Epidermal melanocyte (primary cell): ENCODE measurements at regions not wholly inside any gene's neighbourhood (a gene's known extent, or its start where the extent isn't known, plus 50 kb on each side); places are given as distances from the start of the nearest gene placed in this dataset.

ENCODE experiments used
- DNase-seq: peaks from one replicate; pipeline ENCODE4 v3.0.0; 2011; ENCODE audit warnings: low spot score; ENCODE audit not compliant: insufficient read length

DNA sequence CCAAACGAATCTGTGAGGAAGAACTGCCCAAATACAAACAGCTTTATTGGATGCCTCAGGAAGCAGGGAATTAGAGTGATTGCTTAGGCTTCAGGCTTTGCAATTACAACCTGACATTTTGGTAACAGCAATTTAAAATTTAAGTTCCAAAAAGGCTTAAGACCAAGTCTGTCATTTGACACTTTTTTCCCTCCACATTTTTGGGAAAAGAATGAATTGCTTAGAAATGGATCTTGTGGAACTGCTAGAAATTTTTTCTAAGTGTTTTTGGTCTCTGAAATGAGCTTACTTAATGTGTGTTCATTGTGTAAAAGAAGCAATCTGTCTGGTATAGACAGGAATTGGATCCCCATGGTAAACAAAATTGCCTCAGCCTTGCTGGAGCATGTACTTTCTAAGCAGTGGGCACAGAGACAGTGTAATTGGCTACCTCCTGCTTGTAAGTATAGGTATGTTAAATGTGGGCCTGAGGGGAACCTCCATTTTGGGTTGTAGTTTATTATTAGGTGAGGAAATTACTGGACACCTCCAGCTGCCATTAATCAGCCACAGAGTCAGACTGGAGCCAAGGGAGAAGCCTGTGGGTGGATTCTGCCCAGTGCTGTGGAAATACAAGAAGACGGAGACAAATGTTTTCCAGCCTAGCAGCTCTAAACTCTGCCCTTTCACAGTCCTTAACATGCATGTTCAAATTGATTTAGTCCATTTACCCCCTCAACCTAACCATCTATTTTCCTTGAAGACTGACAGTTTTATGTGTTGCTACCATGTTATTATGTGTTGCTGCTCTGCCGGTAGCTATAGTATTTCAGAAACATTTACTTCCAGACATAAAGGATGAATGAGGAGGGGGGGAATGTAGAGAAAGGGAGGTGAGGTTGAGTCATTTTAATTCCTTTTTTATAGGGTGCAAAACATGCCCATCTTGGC is 473.0 kb downstream of the SPRY1 start:
- no peak for DNase-seq

DNA sequence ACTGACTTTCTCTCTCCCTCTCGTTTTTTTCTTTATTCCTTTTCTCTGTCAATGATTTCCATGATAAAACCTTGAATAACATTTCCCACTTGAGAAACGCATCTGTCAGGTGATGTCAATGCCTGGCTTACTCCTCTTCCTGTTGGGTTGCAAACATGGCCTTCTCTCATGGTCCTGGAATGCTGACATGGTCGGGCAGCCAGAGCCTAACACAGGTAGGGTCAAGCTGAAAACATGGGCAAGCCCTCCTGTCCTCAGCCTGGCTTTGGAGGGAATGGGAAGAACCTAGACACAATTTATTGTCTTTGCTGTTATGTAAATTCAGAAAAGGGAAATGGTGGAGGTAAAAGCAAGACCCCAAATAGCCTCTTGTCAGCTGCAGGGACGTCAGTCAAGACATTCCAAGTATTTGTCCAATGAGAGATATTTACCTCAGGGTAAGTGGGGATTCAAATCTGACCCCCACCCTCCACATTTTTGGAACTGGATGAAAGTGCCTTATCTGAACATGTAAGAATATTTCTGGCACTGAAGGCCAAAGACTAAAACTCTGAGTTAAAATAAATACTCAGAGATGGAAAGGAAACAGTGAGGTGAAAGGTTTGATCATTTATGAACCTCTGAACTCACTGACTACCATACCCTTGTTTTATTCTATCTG is 473.8 kb downstream of the SPRY1 start:
- no peak for DNase-seq

DNA sequence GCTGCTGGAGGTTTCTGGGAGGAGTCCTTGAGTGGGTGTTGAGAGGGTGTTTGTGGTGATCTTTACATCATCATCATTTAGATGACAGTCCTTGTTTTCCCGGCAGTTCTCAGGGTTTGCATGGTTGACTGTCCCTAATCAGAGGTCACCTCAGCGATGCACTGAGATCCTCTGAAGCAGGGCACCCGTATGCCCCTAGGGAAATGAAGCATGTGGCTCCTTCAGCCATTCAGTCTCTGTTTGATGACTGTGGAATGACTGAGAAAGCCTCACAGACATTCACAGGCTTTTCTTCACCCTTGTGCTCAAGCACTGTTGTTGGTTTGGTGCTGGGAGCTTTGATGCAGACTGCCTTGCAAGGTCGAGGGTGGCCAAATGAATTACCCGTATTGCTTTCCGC is 474.7 kb downstream of the SPRY1 start:
- DNase-seq: no peak

DNA sequence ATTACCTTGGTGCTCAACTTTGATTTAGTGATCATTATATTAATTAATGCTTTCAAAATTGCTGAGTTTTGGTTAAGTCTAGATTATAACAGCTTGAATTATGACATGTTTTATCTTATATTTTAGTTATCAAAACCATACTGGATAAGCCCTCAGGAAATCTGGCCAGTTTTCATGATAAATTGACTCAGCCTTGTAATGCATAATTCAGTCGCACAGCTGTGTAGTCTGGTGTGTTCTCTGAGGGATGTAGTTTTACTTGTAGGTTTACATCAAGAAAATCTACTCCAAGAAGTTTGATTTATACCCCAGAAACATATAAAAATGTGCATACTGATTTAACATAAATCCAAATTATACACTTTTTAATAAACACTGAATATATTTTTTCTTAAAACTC is 477.5 kb downstream of the SPRY1 start:
- DNase-seq: no peak

DNA sequence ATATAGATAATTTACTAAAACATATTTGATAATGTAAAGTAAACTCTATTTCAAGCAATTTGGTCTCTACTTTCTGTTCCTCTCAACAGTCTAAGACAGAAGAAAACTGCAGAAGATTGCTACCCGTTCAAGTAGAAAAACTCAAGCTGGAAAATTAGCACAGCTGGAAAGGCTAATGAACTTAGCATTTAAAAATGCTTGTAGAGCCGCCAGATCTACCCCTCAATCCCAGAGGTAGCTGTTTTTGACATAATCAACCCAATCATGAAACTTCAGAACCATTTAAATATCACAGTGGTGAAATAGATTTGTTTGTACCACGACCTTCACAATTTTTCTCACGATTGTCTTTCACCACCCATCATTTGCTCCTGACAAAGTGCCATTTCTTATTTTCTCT is 479.5 kb downstream of the SPRY1 start:
- no peak for DNase-seq

DNA sequence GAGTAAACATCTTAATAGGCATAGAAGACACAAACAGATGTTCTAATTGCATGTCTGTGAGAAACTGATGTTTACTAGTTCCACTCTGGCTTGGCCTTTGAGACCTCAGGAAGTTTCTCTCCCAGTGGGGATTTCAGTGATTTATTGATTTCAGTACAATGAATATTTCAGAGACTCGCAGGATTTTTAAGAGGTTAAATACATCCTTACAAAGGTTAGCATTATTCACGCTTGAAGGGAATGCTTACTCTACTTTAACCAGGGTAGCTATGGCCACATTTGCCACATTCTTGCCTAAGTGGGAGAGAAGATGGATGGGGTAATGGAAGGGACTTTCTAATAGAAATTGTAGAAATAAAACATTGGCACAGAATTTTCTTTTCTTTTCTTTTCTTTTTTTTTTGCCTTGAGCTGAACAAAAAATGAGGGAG is 480.1 kb downstream of the SPRY1 start:
- DNase-seq: no peak

DNA sequence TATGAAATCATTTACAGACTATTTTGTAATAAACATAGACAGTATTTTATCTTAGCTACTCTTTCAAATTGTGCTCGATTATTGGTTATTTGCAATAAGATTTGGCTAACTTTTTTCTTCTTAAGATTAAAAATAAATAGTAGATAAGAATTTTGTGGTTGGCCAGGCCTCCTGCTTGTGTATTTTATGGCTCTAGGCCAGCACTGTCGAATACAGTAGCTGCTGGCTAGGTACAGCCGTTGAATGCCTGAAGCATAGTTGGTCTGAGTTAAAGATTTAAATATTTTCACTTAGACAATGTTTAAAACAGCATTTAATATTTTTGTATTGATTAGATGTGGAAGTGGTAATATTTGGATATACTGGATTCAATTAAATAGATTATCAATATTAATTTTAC is 481.0 kb downstream of the SPRY1 start:
- DNase-seq: no peak

DNA sequence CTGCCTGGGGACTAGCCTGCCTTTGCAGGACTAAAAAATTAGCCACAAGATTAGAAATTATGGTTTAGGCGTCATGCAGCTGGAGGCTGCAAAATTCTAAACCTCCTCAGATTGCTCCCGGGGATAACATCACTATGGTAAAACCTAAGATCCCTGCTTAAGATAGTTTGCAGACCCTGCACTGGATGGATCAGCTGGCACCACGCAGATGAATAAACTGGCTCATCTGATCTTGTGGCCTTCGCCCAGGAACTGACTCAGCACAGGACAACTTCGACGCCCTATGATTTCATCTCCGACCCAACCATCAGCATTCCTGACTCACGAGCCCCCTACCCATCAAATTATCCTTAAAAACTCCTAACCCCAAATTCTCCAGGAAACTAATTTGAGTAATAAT is 482.4 kb downstream of the SPRY1 start:
- no peak for DNase-seq

DNA sequence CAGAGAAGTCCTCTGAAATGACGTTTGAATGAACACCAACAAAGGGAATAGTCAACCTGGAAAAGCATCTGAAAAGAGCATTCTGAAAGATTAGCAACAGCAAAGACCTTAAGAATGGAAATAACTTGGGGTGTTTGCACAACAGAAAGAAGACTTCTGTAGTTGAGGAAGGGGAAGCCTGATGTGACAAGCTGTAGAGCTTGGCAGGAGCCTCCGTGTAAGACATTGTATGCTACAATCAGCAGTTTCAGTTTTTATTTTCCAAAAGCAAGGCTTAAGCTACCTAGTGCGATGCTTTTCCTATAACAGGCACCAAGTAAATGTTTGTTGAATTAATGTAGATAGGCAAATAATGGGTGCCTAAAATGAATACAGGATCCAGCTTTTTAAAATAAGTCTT is 484.0 kb downstream of the SPRY1 start:
- DNase-seq: no peak

DNA sequence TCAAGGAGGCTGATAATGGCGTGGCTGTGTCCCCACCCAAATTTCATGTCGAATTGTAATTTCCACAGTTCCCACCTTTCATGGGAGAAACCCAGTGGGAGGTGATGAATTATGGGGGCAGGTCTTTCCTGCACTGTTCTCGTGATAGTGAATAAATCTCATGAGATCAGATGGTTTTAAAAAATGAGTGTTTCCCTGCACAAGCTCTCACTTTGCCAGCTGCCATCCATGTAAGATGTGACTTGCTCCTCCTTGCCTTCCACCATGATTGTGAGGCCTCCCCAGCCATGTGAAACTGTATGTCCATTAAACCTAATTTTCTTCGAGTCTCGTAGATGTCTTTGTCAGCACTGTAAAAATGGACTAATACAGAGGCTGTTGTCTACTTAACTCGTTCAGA is 488.3 kb downstream of the SPRY1 start:
- DNase-seq: no peak

DNA sequence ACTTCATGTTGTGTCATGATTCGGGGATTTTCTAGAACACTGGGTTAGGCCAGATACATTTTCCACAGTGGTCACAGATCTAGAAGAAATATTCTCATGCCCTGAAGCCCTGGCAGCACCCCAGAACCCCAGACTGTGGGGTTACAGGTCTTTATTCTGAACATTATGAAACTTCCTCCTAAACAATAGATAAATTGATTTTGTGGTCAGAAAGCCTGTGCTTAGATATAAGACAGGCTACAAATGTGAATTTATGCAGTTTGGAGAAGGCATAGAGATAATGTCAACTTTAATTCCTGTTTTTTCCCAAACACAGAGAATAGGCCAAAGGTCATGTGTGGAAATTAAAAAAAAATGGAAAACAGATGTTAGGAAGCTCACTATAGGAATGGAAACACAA is 492.9 kb downstream of the SPRY1 start:
- DNase-seq: peak; percentile 22

DNA sequence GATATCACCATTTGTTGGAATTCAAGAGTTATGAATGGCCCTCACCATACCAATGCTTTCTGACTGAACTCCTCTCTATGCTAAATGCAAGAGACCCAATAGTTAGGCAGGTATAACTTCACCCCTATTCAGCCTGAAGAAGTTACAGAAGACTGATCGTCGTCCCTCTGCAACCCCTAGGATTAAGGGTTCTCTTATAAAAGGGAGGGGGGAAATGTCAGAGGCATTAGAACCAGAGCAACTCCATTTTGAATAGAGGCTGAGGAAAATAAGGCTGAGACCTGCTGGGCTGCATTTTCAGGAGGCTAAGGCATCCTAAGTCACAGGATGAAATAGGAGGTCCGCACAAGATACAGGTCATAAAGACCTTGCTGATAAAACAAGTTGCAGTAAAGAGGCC is 494.3 kb downstream of the SPRY1 start:
- DNase-seq: no peak

DNA sequence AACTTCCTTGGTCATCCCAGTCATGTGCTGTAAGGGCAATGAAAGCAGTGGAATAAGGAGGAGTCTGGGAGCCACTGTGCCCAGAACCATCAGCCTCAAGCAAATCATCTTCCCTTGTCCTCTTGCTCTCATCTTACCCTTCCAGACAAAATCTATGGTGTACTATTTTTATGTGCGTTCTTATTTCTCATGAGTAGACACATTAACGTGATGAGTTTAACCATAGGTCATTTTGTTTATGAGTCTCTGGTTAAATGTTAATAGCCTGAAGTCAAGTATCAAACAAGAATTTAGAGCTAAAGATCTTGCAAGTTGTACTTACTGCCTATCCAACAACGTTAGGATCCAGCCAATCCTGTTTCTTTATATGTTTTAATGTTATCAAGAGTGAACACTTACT is 495.3 kb downstream of the SPRY1 start:
- DNase-seq: no peak

DNA sequence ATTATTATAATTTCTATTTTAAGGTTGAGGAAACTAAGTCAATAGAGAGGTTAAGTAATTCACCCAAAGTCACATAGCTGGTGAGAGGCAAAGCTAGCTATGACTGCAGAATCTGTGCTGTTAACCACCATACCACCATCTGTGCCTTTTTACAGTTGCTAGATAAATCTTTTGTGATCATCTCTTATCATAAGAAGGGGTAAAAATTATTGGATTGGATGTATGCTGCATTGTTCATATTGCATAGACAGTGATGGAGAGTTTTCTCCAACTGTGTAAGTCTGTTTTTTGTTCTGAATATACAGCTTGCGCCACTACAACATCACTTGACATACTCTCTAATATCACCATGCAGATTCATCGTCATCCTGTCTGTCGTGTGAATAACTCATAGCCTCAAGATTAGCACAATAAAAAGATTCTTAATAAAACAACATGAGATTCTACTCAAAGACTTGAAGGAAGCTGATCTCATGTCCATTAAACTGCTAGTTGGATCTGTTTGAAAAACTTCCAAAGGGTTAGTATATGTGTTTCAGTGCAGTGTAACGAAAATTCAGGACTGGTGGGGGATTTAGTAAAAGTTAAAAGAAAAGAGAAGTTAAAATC is 495.9 kb downstream of the SPRY1 start:
- DNase-seq: no peak

DNA sequence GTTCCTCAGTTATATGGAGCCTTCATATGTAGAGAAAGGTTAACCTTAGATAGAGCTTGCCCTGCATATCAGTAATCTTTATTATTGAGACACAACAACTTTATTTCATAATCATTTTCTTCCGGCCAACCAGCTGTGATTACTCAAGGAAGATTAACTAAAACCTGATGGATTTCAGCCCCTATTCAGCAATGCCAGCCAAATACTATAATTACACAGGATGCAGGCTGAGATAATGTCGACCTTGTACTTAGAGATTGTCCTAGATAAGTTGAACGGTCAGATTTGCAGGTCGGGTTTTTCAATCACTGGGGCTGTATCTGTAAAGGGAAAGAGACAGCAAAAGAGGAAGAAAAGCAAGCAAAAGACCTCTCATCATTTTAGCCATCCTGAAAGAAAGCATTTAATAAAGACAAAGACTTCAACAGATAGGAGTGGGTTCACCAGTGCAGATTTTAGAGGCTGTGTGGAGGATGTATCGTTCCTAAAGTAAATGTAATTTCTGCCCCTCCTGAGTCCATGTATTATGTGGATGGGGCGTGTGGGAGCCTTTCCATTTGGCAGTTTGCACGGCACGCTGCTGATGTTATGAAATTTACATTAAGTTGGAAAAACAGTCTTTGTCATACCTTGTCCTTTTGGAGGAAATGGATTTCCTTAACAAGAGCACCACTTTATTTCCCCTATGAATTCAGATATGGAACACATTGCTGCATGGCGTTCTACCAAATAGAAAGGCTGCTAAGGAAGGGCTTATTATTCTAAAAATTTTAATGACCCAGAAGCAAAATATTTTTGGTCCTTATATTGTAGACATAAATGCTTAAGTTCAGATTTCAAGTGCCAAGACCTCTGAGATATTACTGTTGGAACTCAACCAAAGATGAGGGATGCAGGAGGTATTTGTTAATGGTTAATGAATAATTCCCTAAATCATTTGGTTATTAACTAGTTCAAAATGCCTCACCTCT is 496.7 kb downstream of the SPRY1 start:
- DNase-seq: no peak

DNA sequence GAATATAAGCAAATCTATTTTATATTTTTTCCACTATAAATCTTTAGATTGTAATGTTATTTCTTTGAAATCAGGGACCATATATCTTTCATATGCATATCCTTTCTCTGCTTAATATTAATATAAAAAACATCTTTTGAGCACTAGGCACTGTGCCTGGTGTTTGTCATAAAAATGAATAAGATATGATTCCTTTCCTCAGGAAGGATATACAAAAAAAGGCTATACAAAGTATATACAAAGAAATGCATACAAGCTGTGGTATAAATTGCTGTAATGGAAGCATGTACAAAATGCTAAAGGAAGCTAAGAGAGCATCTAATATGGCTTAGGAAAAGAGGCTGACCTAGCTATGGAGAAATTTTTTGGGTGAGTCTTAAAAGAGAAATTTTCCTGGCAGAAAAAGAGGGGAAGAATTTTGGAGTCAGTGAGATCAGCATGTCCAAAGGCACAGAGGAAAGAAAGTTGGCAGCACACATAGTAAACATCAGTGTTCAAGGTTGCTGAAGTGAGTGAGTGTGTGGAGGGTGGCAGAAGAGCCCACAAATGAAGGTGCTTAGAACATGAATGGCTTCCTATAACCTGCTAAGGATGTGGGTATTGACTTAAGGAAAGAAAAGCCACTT is 500.0 kb downstream of the SPRY1 start:
- DNase-seq: no peak

DNA sequence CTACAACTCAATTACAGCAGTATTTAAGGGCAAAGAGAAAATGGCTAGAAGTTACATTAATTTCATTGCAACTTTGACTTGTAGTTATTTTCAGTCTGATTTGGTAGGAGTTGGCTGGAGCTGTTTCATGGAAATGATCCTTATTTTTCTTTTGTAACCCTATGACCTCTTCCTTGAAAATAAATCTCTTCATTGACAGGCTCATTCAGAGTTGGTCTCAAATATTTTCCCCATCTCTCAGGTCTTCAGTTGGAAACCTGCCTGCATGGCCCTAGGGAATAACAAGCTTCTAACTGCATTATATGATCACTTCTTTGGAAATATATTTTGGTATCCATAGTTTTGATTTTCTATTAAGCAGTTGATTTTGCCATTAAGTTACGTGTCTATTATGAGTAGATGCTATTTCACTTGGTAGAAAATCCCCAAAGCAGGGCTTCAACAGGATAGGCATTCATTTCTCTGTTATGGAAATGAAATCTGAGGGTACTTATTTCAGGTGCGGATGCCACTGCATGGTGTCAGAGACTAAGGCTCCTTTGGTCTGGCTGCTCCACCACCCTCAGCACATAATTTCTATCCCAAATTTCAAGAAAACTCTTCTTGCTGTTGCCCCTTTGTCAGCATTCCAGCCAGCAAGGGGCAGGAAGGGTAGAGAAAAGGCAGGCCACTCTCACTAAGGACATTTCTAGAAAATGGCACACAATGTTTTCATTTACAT is 502.5 kb downstream of the SPRY1 start:
- no peak for DNase-seq

DNA sequence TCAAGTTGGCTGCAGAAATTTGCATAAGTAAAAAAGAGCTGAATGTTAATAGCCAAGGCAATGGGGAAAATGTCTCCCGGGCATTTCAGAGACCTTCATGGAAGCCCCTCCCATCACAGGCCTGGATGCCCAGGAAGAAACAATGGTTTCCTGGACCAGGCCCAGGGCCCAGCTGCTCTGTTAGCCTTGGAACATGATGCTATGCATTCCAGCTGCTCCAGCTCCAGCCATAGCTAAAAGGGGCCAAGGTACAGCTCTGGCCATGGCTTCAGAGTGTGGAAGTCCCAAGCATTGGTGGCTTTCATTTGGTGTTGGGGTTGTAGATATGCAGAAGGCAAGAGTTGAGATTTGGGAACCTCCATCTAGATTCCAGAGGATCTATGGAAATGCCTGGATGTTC is 508.3 kb downstream of the SPRY1 start:
- DNase-seq: no peak

DNA sequence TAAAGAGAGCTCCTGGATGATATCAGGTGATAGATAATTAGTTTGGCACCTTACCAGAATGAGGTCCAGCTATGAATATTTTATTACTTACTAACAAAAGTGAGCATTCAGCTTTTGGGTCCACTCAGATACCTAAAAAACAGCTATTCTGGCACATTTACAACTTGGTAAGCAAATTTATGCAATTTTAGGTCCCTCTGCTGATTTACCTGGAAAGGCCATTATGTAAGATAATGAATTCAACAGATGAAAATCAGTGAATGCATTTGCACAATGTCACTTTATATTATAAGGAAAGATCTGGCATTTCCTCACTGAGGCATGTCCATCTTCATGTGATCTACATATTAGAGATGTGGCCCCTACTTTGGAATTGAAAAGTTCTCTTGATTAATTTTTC is 517.0 kb downstream of the SPRY1 start:
- no peak for DNase-seq

DNA sequence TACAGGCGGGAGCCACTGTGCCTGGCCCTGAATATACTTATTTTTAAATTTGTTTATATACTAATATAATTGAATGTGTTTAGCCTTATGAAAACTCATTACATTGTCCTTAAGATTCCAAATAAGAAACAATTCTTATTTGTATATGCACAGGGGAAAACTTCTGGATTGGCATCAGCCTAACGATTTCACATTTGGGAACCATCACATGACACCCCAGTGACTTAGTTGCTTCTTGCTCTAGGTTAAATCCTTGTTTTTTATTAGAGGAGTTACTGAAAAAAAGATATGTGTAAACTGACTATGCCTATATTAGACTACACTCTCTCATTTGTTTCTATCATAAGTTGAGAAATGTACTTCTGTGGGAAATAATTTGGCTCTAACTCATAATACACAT is 520.2 kb downstream of the SPRY1 start:
- no peak for DNase-seq
